Sigmoid colon (tissue), 6 donors: ENCODE measurements at regions not wholly inside any gene's neighbourhood (a gene's known extent, or its start where the extent isn't known, plus 50 kb on each side); places are given as distances from the start of the nearest gene placed in this dataset.
A peak's percentile ranks its signal among the peaks of the same experiment; 100 is the strongest.

Source experiments
- DNase-seq: peaks from one replicate; pipeline ENCODE4 v3.0.0-alpha.2; 2019
- H3K27ac ChIP-seq, 4 donors: fragments of 200-600 bp; sonication (generic); one replicate each; pipeline ENCODE4 v1.5.1; 2016 to 2019; ENCODE audit warnings: mild to moderate bottlenecking in 1 of 4
- H3K27me3 ChIP-seq, 3 donors: fragments of 200-600 bp; sonication (generic); one replicate each; pipeline ENCODE4 v1.5.1; 2019; ENCODE audit warnings: mild to moderate bottlenecking in 1 of 3
- H3K36me3 ChIP-seq, 4 donors: fragments of 200-600 bp; sonication (generic); one replicate each; pipeline ENCODE4 v1.5.1; 2016 to 2019
- H3K4me1 ChIP-seq, 4 donors: fragments of 200-600 bp; sonication (generic); one replicate each; pipeline ENCODE4 v1.5.1; 2017 to 2019
- H3K4me3 ChIP-seq, 4 donors: fragments of 200-600 bp; sonication (generic); one replicate each; pipeline ENCODE4 v1.5.1; 2017 to 2019; ENCODE audit warnings: mild to moderate bottlenecking in 2 of 4, moderate library complexity in 1 of 4
- H3K9me3 ChIP-seq, 4 donors: fragments of 200-600 bp in 3 of 4; sonication (generic) in 3 of 4; one replicate each; pipeline versions ENCODE4 v1.5.1 to v1.6.1; 2013 to 2019
- EP300 ChIP-seq, 4 donors: sonication (generic); formaldehyde crosslinking; IDR thresholded peaks; one replicate each; pipeline ENCODE4 v1.6.1; 2017; ENCODE audit warnings: antibody characterized with exemption in 4 of 4
- POLR2A ChIP-seq, 2 donors: fragments of 450-650 bp; IDR thresholded peaks; one replicate each; pipeline ENCODE4 v1.6.1; 2016; ENCODE audit warnings: antibody characterized with exemption in 2 of 2, mild to moderate bottlenecking in 2 of 2, moderate library complexity in 2 of 2
- POLR2AphosphoS5 ChIP-seq, 4 donors: sonication (generic); formaldehyde crosslinking; IDR thresholded peaks; one replicate each; pipeline ENCODE4 v1.6.1; 2017; ENCODE audit warnings: antibody characterized with exemption in 4 of 4
- WGBS, 2 donors: extraction: QIAGEN DNeasy Blood & Tissue Kit; methylation state at CpG; one replicate each; pipeline ENCODE4 v1.1.7; 2013; 5-methylcytosine and 5-hydroxymethylcytosine counted together
- intact Hi-C: fragments of 100-400 bp; cut with DNase I; formaldehyde crosslinking; loops from one replicate; pipeline ENCODE4 v1.15.1; 2023
- TF ChIP-seq, protein P1 (sequence below), 4 experiments: fragments of 450-650 bp in 3 of 4; fragments of 200-600 bp in 1 of 4; IDR thresholded peaks; one replicate each; pipeline ENCODE4 v1.5.1; 2016 to 2019; ENCODE audit warnings: antibody characterized with exemption in 4 of 4, mild to moderate bottlenecking in 3 of 4, moderate library complexity in 2 of 4
- donor health status: healthy with polysubstance abuse.
- donor health status: healthy.

DNA sequence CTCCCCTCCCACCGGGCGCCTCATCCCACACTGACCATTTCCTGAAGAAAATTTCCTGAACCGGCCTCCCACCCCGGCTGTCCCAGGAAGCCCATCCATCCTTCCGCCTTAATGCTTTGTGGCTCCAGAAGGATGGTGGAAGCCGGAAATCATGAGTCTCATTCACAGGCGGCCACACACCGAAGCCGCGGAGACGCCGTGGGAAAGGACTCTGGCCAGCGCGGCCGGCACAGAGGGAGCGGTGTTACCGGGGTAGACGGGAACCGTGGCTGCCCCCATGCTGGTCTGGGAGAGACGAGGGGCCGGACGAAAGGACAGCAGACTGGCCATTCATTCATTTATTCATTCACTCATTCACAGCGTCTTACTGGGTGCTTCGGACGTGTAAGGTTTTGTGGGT, 326.8 kb downstream of the SEC14L1 start:
- H3K27ac ChIP-seq, result peak overlapping the region; percentile 5 to 67 (median 42)
- WGBS, 2 donors, result 88 to 93% methylated on average over 25 of the region's 25 CpGs
- DNase-seq, result no peak
- peaks cover 0 to 84% (median 62%) of the 10 kb centered on the region in 4 donors for H3K4me1 ChIP-seq
- TF ChIP-seq, protein P1, sequence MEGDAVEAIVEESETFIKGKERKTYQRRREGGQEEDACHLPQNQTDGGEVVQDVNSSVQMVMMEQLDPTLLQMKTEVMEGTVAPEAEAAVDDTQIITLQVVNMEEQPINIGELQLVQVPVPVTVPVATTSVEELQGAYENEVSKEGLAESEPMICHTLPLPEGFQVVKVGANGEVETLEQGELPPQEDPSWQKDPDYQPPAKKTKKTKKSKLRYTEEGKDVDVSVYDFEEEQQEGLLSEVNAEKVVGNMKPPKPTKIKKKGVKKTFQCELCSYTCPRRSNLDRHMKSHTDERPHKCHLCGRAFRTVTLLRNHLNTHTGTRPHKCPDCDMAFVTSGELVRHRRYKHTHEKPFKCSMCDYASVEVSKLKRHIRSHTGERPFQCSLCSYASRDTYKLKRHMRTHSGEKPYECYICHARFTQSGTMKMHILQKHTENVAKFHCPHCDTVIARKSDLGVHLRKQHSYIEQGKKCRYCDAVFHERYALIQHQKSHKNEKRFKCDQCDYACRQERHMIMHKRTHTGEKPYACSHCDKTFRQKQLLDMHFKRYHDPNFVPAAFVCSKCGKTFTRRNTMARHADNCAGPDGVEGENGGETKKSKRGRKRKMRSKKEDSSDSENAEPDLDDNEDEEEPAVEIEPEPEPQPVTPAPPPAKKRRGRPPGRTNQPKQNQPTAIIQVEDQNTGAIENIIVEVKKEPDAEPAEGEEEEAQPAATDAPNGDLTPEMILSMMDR (IDR thresholded peaks at IDR 0.05), result no peak
- TF ChIP-seq POLR2A (IDR thresholded peaks at IDR 0.05), result no peak
- TF ChIP-seq POLR2AphosphoS5 (IDR thresholded peaks at IDR 0.05), result no peak
- no peak for TF ChIP-seq EP300 (IDR thresholded peaks at IDR 0.05)
- H3K4me3 ChIP-seq, result no peak overlapping the region
- intact Hi-C loops, result no loop called here
- H3K9me3 ChIP-seq, result no peaks in the 10 kb centered on the region
- no peaks in the 10 kb centered on the region for H3K27me3 ChIP-seq
- no peaks in the 10 kb centered on the region for H3K36me3 ChIP-seq

DNA sequence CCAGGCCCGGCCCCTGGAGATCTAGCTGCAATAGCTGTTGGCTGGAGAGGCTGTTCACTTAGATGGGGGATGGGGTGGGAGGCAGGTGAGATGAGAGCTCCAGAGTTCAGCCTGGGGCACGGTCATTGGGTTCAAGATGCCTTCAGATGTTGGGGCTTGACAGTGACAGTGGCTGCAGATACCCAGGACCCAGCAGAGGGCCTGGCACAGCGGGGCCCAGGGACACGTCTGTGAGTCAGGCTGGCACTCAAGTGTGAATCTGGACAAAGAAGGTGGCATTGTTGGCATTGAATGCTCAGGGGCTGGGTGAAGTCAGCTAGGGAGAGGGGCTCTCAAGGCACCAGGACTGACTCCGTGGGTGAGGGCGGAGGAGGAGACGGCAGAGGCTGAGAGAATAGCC, 328.1 kb downstream of the SEC14L1 start:
- intact Hi-C loops, result no loop called here
- H3K4me3 ChIP-seq, result no peak overlapping the region
- DNase-seq, result no peak
- peaks cover 0 to 92% (median 70%) of the 10 kb centered on the region in 4 donors for H3K4me1 ChIP-seq
- H3K27me3 ChIP-seq, result no peaks in the 10 kb centered on the region
- no peak for TF ChIP-seq POLR2A (IDR thresholded peaks at IDR 0.05)
- TF ChIP-seq EP300 (IDR thresholded peaks at IDR 0.05), result no peak
- no peak for TF ChIP-seq POLR2AphosphoS5 (IDR thresholded peaks at IDR 0.05)
- TF ChIP-seq, protein P1 (IDR thresholded peaks at IDR 0.05), result no peak
- H3K36me3 ChIP-seq, result no peaks in the 10 kb centered on the region
- 93 to 96% methylated on average over 7 of the region's 7 CpGs for WGBS, 2 donors
- H3K9me3 ChIP-seq, result no peaks in the 10 kb centered on the region
- H3K27ac ChIP-seq, result peak overlapping the region; percentile 15 to 35 (median 30)

DNA sequence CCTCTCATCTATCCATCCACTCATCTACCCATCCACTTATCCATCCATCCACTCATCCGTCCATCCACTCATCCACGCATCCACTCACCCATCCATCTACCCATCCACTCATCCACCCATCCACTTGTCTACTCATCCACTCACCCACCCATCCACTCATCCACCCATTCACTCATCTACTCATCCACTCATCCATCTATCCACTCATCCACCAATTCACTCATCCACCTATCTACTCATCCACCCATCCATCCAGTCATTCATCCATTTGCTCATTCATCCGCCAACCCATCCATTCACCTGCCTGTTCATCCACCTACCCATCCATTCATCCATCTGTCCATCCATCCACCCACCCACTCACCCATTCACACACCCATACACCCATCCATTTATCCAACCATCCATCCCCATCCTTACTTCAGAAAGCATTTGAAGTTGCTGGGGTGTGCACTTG, 329.6 kb downstream of the SEC14L1 start:
- no peak for DNase-seq
- peaks cover 0 to 95% (median 79%) of the 10 kb centered on the region in 4 donors for H3K4me1 ChIP-seq
- H3K4me3 ChIP-seq, result no peak overlapping the region
- no peaks in the 10 kb centered on the region for H3K36me3 ChIP-seq
- WGBS, 2 donors, result 95 to 96% methylated on average over 3 of the region's 3 CpGs
- intact Hi-C loops, result loop anchor here (2.0 kb wide), 1 partner anchor 18 kb away; no protein-coding TSS in a partner anchor
- peak overlapping the region; percentile 85 to 92 (median 91) for H3K27ac ChIP-seq
- no peak for TF ChIP-seq POLR2A (IDR thresholded peaks at IDR 0.05)
- TF ChIP-seq, protein P1 (IDR thresholded peaks at IDR 0.05), result no peak
- TF ChIP-seq POLR2AphosphoS5 (IDR thresholded peaks at IDR 0.05), result no peak
- TF ChIP-seq EP300 (IDR thresholded peaks at IDR 0.05), result no peak
- H3K27me3 ChIP-seq, result no peaks in the 10 kb centered on the region
- H3K9me3 ChIP-seq, result no peaks in the 10 kb centered on the region

DNA sequence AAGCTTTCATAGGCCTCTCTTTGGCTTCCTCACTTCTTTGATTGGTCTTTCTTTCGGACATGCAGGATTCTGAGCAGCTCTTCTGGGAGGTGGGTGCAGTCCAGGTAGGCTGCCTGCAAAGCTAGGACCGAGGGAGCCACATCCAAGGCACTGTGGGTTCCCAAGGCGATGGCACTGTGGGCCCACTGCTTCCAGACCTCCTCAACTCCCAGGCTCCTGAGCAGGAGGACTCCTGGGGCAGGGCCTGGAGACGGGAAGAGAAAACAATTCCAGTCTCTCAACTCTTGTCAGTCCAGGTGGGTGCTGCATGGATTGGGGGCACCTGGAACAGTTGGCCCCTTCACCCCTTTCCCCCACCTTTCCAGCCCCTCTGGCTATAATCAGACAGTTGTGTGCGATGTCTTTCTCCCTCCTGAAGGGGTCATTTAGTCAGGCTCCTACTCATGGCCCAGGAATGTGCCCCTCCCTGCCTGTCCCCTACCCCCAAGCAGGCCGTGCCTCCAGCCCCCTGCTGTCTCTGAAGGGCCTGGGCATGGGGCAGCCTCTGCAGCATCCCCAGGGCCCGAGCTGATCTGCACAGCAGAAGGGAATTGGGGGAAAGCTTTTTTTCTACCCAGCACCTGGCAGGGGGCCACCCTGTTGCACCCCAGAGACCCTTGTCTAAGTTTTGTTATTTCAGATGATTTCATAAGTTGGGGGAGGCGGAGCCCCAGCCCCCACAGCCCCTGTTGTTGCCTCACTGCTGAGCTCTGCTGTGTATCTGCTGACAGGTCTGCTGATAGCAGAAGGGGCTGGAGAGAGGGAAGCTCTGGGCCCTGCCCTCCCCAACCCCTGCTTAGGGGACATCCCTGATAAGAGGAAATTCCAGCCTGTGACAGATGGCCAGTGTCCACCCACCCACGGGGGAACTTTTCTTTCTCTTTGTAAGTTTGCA, 330.3 kb downstream of the SEC14L1 start:
- H3K9me3 ChIP-seq, result no peaks in the 10 kb centered on the region
- peak overlapping the region; percentile 85 to 92 (median 91) for H3K27ac ChIP-seq
- H3K4me3 ChIP-seq, result no peak overlapping the region
- WGBS, 2 donors, result 71 to 79% methylated on average over 9 of the region's 9 CpGs
- TF ChIP-seq POLR2AphosphoS5 (IDR thresholded peaks at IDR 0.05) (no peak), EP300 (IDR thresholded peaks at IDR 0.05) (no peak), POLR2A (IDR thresholded peaks at IDR 0.05) (no peak)
- TF ChIP-seq, protein P1 (IDR thresholded peaks at IDR 0.05), result no peak
- no peaks in the 10 kb centered on the region for H3K36me3 ChIP-seq
- intact Hi-C loops, result loop anchor here (2.0 kb wide), 1 partner anchor 18 kb away; no protein-coding TSS in a partner anchor
- DNase-seq, result no peak
- H3K4me1 ChIP-seq, result peaks cover 0 to 95% (median 79%) of the 10 kb centered on the region in 4 donors
- no peaks in the 10 kb centered on the region for H3K27me3 ChIP-seq
